ENCODE measurements at regions not wholly inside any gene's neighbourhood (a gene's known extent, or its start where the extent isn't known, plus 50 kb on each side); places are given as distances from the start of the nearest gene placed in this dataset.

GRCh38 chr7:110337646-110338045, 753.3 kb upstream of the LRRN3 start:
- TF ChIP-seq CTCF (IDR thresholded peaks at IDR 0.05) (no peak), POLR2A (IDR thresholded peaks at IDR 0.05) (no peak)

Measured in uterus (tissue), 2 donors.